H1 (cell line): ENCODE measurements at regions not wholly inside any gene's neighbourhood (a gene's known extent, or its start where the extent isn't known, plus 50 kb on each side); places are given as distances from the start of the nearest gene placed in this dataset.

ENCODE experiments used
- CTCF ChIA-PET: fragments of 300-600 bp; sonication (Branson Sonifier 250); formaldehyde crosslinking; loops from one replicate; lab custom pipeline; 2021; ENCODE audit not compliant: partially characterized antibody; lab: Charles Lee
- POLR2A ChIA-PET: fragments of 300-600 bp; sonication (Branson Sonifier 250); formaldehyde crosslinking; loops from one replicate; lab custom pipeline; 2021; ENCODE audit warnings: inconsistent platforms; ENCODE audit not compliant: partially characterized antibody; lab: Charles Lee
- DNase-seq, 2 experiments: peaks; one replicate each; pipeline versions ENCODE4 v3.0.0 to v3.0.0-alpha.2; 2010 to 2022; ENCODE audit warnings: low spot score in 2 of 2, low read depth in 1 of 2, mixed read lengths in 1 of 2
- FAIRE-seq: peaks from 2 replicates; lab custom pipeline; 2011; peaks lifted over from hg19 to GRCh38; lab: Jason Lieb, UNC
- H2AFZ ChIP-seq: 2 replicates; pipeline ENCODE4 v1.8.1; 2012; ENCODE audit warnings: low read length, inconsistent platforms
- H2AK5ac ChIP-seq: 2 replicates; pipeline ENCODE4 v1.6.1; 2013; ENCODE audit warnings: low read depth, low read length
- H2BK120ac ChIP-seq: replicated peaks from 2 replicates; pipeline ENCODE3; 2013; ENCODE audit warnings: low read depth, low read length, inconsistent platforms
- H2BK12ac ChIP-seq: 2 replicates; pipeline ENCODE4 v1.6.1; 2013; ENCODE audit warnings: low read depth, low read length
- H2BK15ac ChIP-seq: 2 replicates; pipeline ENCODE4 v1.6.1; 2013; ENCODE audit warnings: low read length
- H2BK20ac ChIP-seq: 2 replicates; pipeline ENCODE4 v1.6.1; 2013; ENCODE audit warnings: low read length
- H2BK5ac ChIP-seq: 2 replicates; pipeline ENCODE4 v1.6.1; 2013; ENCODE audit warnings: low read depth, low read length
- H3K14ac ChIP-seq: 2 replicates; pipeline ENCODE4 v1.6.1; 2013; ENCODE audit warnings: inconsistent platforms; ENCODE audit not compliant: insufficient read length
- H3K18ac ChIP-seq: 2 replicates; pipeline ENCODE4 v1.6.1; 2013; ENCODE audit warnings: low read length; ENCODE audit errors: extremely low read depth
- H3K23ac ChIP-seq: 2 replicates; pipeline ENCODE4 v1.6.1; 2013; ENCODE audit warnings: inconsistent platforms; ENCODE audit not compliant: insufficient read length
- H3K23me2 ChIP-seq: 2 replicates; pipeline ENCODE4 v1.6.1; 2013; ENCODE audit warnings: low read depth, low read length
- H3K27ac ChIP-seq: 2 replicates; pipeline ENCODE4 v1.6.1; 2011; ENCODE audit warnings: low read depth, low read length, inconsistent platforms
- H3K27me3 ChIP-seq, 4 experiments: replicated peaks in 1 of 4; 1 replicate in 1 of 4; 2 replicates in 3 of 4; pipeline versions ENCODE4 v1.6.1 to v1.8.1; 2011 to 2013; ENCODE audit warnings: low read length in 3 of 4, mild to moderate bottlenecking in 3 of 4, inconsistent platforms in 2 of 4, mixed read lengths in 2 of 4, moderate library complexity in 1 of 4; ENCODE audit not compliant: control insufficient read depth in 3 of 4, insufficient read depth in 3 of 4; ENCODE audit errors: extremely low read depth in 1 of 4
- H3K36me3 ChIP-seq, 4 experiments: 2 replicates each; pipeline versions ENCODE4 v1.6.1 to v1.8.1; 2011 to 2013; ENCODE audit warnings: mild to moderate bottlenecking in 4 of 4, low read length in 3 of 4, moderate library complexity in 2 of 4, control low read depth in 1 of 4, inconsistent platforms in 1 of 4; ENCODE audit not compliant: insufficient read depth in 4 of 4, control insufficient read depth in 2 of 4
- H3K4ac ChIP-seq: replicated peaks from 2 replicates; pipeline ENCODE3; 2013; ENCODE audit warnings: low read length, low read depth, mixed read lengths, inconsistent platforms; ENCODE audit not compliant: insufficient read length
- H3K4me1 ChIP-seq, 4 experiments: replicated peaks in 1 of 4; 1 replicate in 1 of 4; 2 replicates in 3 of 4; pipeline versions ENCODE4 v1.6.1 to v1.8.1; 2011 to 2013; ENCODE audit warnings: low read length in 3 of 4, inconsistent platforms in 2 of 4, mixed read lengths in 1 of 4; ENCODE audit not compliant: insufficient read depth in 4 of 4, control insufficient read depth in 3 of 4
- H3K4me2 ChIP-seq, 2 experiments: 2 replicates each; pipeline versions ENCODE4 v1.6.1 to v1.8.1; 2011 to 2013; ENCODE audit warnings: low read depth in 2 of 2, low read length in 2 of 2, control low read depth in 1 of 2, inconsistent platforms in 1 of 2, mild to moderate bottlenecking in 1 of 2; ENCODE audit not compliant: insufficient read depth in 1 of 2
- H3K4me3 ChIP-seq, 4 experiments: fragments of 200-600, 300-600 bp in 1 of 4; sonication (generic), shearing (Covaris generic), sonication (Bioruptor Twin) in 1 of 4; 2 replicates each; pipeline versions ENCODE4 v1.5.1 to v1.8.1; 2011 to 2016; ENCODE audit warnings: low read length in 4 of 4, low read depth in 3 of 4, control low read depth in 2 of 4, inconsistent platforms in 2 of 4, mild to moderate bottlenecking in 2 of 4, mixed read lengths in 1 of 4, moderate library complexity in 1 of 4; ENCODE audit not compliant: insufficient read depth in 2 of 4; ENCODE audit errors: extremely low read depth in 1 of 4
- H3K56ac ChIP-seq: replicated peaks from 2 replicates; pipeline ENCODE3; 2013; ENCODE audit warnings: low read depth, mild to moderate bottlenecking, mixed read lengths, low read length, inconsistent platforms; ENCODE audit not compliant: insufficient read length
- H3K79me1 ChIP-seq: 2 replicates; pipeline ENCODE4 v1.6.1; 2013; ENCODE audit warnings: low read depth, low read length, control low read depth
- H3K79me2 ChIP-seq, 2 experiments: 2 replicates each; pipeline versions ENCODE4 v1.6.1 to v1.8.1; 2012 to 2013; ENCODE audit warnings: low read length in 2 of 2, mild to moderate bottlenecking in 2 of 2, inconsistent platforms in 1 of 2; ENCODE audit not compliant: insufficient read depth in 2 of 2, control insufficient read depth in 1 of 2
- H3K9ac ChIP-seq, 4 experiments: replicated peaks in 1 of 4; 1 replicate in 1 of 4; 2 replicates in 3 of 4; pipeline versions ENCODE4 v1.6.1 to v1.8.1; 2011 to 2013; ENCODE audit warnings: low read depth in 3 of 4, low read length in 3 of 4, control low read depth in 2 of 4, mild to moderate bottlenecking in 2 of 4, moderate library complexity in 2 of 4, inconsistent platforms in 1 of 4; ENCODE audit errors: extremely low read depth in 1 of 4
- H3K9me3 ChIP-seq, 2 experiments: 2 replicates each; pipeline versions ENCODE4 v1.6.1 to v1.8.1; 2012 to 2013; ENCODE audit warnings: mild to moderate bottlenecking in 2 of 2, moderate library complexity in 2 of 2, control low read depth in 1 of 2, inconsistent platforms in 1 of 2, low read depth in 1 of 2, low read length in 1 of 2, mixed read lengths in 1 of 2; ENCODE audit not compliant: insufficient read depth in 2 of 2
- H4K20me1 ChIP-seq, 2 experiments: replicated peaks in 1 of 2; 2 replicates each; pipeline versions ENCODE3 to v1.8.1; 2011 to 2013; ENCODE audit warnings: inconsistent platforms in 2 of 2, low read length in 2 of 2, mild to moderate bottlenecking in 1 of 2; ENCODE audit not compliant: insufficient read depth in 2 of 2, control insufficient read depth in 1 of 2
- H4K5ac ChIP-seq: 2 replicates; pipeline ENCODE4 v1.6.1; 2013; ENCODE audit warnings: low read length, low read depth, mixed read lengths, inconsistent platforms; ENCODE audit not compliant: insufficient read length
- H4K8ac ChIP-seq: 2 replicates; pipeline ENCODE4 v1.8.0; 2013; ENCODE audit warnings: mild to moderate bottlenecking, moderate library complexity, low read length, inconsistent platforms; ENCODE audit not compliant: insufficient read depth; ENCODE audit errors: extremely low read depth
- H4K91ac ChIP-seq: replicated peaks from 2 replicates; pipeline ENCODE3; 2013; ENCODE audit warnings: low read length, mixed read lengths, inconsistent platforms; ENCODE audit not compliant: insufficient read length
- BCL11A ChIP-seq, 2 experiments: IDR thresholded peaks; one replicate each; pipeline ENCODE4 v1.6.1; 2011; ENCODE audit warnings: low read depth in 2 of 2, low read length in 2 of 2, mild to moderate bottlenecking in 2 of 2
- CREB1 ChIP-seq: IDR thresholded peaks from 2 replicates; pipeline ENCODE4 v1.6.1; 2012; ENCODE audit warnings: inconsistent platforms
- GTF2F1 ChIP-seq: IDR thresholded peaks from 2 replicates; pipeline ENCODE4 v1.6.1; 2012; ENCODE audit warnings: low read depth, low read length, improper control_type of control experiment, borderline replicate concordance
- RNF2 ChIP-seq: fragments of 200-900, 300-1000 bp; sonication (generic); IDR thresholded peaks from 2 replicates; pipeline ENCODE4 v1.7.1; 2016; ENCODE audit warnings: borderline replicate concordance, low read depth, mild to moderate bottlenecking, antibody characterized with exemption, low read length; ENCODE audit not compliant: poor library complexity, severe bottlenecking; ENCODE audit errors: missing control alignments
- RXRA ChIP-seq: IDR thresholded peaks from 2 replicates; pipeline ENCODE4 v1.6.1; 2011; ENCODE audit warnings: low read depth, mild to moderate bottlenecking, low read length, moderate library complexity; ENCODE audit not compliant: insufficient read depth
- SAP30 ChIP-seq: fragments of 300-600 bp; sonication (generic); IDR thresholded peaks from 2 replicates; pipeline ENCODE4 v1.7.1; 2012; ENCODE audit warnings: low read length, moderate library complexity, mild to moderate bottlenecking, inconsistent platforms; ENCODE audit not compliant: insufficient read depth, insufficient replicate concordance
- SRF ChIP-seq: IDR thresholded peaks from 2 replicates; pipeline ENCODE4 v1.6.1; 2011; ENCODE audit warnings: mild to moderate bottlenecking, low read depth, low read length, moderate library complexity
- WGBS, 2 experiments: shearing (Covaris generic) in 1 of 2; methylation state at CpG; one replicate each; pipeline versions ENCODE4 v1.1.6 to v1.1.7; 2013 to 2015; ENCODE audit warnings: low lambda C conversion rate in 2 of 2, mixed read lengths in 2 of 2, inconsistent platforms in 1 of 2, low coverage in 1 of 2, missing lambda C conversion rate in 1 of 2; ENCODE audit not compliant: insufficient replicate concordance in 2 of 2, insufficient coverage in 1 of 2, insufficient read length in 1 of 2; ENCODE audit errors: extremely low coverage in 1 of 2, missing lambda C conversion rate in 1 of 2; 5-methylcytosine and 5-hydroxymethylcytosine counted together

GRCh38 chr7:132059141-132059540 is 502.7 kb upstream of the PODXL start:
- no peak overlapping the region for H2BK20ac ChIP-seq
- H3K23ac ChIP-seq, result no peak overlapping the region
- no peaks in the 10 kb centered on the region for H3K79me2 ChIP-seq
- no peak overlapping the region for H2BK5ac ChIP-seq
- no peaks in the 10 kb centered on the region; a peak in 1 of 7 replicates for H3K27me3 ChIP-seq
- no peak overlapping the region for H4K91ac ChIP-seq
- H3K4ac ChIP-seq, result no peak overlapping the region
- no peak overlapping the region for H3K18ac ChIP-seq
- no peaks in the 10 kb centered on the region for H3K36me3 ChIP-seq
- no peaks in the 10 kb centered on the region for H3K79me1 ChIP-seq
- no peak overlapping the region for H3K9ac ChIP-seq
- no peak overlapping the region for H3K4me2 ChIP-seq
- no peaks in the 10 kb centered on the region for H3K9me3 ChIP-seq
- no peak overlapping the region for H3K27ac ChIP-seq
- no peaks in the 10 kb centered on the region for H4K20me1 ChIP-seq
- POLR2A ChIA-PET, result no interaction called here
- H2BK15ac ChIP-seq, result no peak overlapping the region
- H2AK5ac ChIP-seq, result no peak overlapping the region
- FAIRE-seq, result no peak
- H3K4me3 ChIP-seq, result no peak overlapping the region
- no peak overlapping the region for H2AFZ ChIP-seq
- no peak overlapping the region for H4K8ac ChIP-seq
- H2BK120ac ChIP-seq, result no peak overlapping the region
- DNase-seq, result no peak
- CTCF ChIA-PET, result interaction anchor here (0.7 to 1.3 kb wide), 3 partner anchors 10 to 200 kb away, joined by 3 to 5 read pairs (median 3); no protein-coding TSS in a partner anchor
- no peak overlapping the region for H3K56ac ChIP-seq
- WGBS, 2 experiments, result 86% methylated on average over 4 of the region's 4 CpGs; no CpG with 5 or more reads in 1 of the 2 experiments
- no peaks in the 10 kb centered on the region for H3K4me1 ChIP-seq
- no peaks in the 10 kb centered on the region; the same call in 1 of the 2 replicates for H3K23me2 ChIP-seq
- H2BK12ac ChIP-seq, result no peak overlapping the region
- no peak overlapping the region for H3K14ac ChIP-seq
- H4K5ac ChIP-seq, result no peak overlapping the region
- no peak for TF ChIP-seq BCL11A (IDR thresholded peaks at IDR 0.05; ENCODE audit: low read depth in 2 of 2, low read length in 2 of 2)
- TF ChIP-seq RXRA, result no peak
- TF ChIP-seq SAP30, result no peak
- no peak for TF ChIP-seq CREB1
- no peak for TF ChIP-seq SRF
- no peak for TF ChIP-seq RNF2
- TF ChIP-seq GTF2F1, result no peak
